NOMO-1 treated with DMSO at 0.1 percent for 48 hours (cell line): ENCODE measurements at regions not wholly inside any gene's neighbourhood (a gene's known extent, or its start where the extent isn't known, plus 50 kb on each side); places are given as distances from the start of the nearest gene placed in this dataset.
"Not testable (repeated sequence)": the region's sequence is repeated elsewhere in the genome, so short reads cannot be mapped to it uniquely, and the experiment has no call there.

Source experiments
- DNase-seq: peaks from one replicate; lab custom pipeline; 2025; ENCODE audit not compliant: unreplicated experiment; lab: John Stamatoyannopoulos, UW

DNA sequence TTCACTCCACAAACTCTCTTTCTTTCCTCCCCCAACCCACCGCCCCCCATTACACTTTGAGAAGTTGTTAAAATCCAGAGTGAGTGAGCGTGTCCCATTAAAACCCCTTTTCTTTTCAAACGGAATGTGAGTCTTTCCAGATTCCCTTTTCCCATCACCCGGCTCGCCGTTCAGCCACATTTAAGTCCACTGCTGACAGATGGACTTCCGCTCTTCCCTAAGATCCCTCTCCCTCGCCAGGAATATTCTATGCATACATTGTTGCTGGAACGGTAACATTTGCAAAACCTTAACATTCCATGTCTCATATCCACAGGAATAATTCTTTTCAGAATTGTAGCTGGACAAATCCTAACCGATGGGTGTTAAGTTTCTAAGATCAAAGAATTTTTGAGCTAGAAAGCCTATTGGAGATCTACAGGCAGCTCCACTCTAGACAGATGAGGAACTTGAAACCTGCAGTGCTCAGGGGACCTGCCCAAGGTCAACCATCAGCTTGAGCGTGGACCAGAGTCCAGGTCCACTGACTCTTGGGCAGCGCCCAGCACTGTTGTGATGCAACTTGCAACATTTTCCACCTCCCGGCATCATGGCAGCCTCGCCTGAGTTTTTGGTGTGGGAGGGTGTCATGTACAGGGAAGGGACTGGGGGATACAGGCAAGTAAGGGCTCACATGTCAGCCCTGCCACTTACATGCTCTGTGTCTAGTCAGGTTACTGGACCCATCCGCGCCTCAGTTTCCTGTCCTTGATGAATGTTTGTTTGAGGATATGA, 500.1 kb downstream of the CCDC171 start:
- no peak for DNase-seq

- no peak for DNase-seq
These were observed 504.7 kb downstream of the CCDC171 start for GRCh38 chr9:16057541-16057940.

GRCh38 chr9:16058131-16058549, 505.3 kb downstream of the CCDC171 start:
- DNase-seq: no peak

- DNase-seq: no peak
These were observed 507.7 kb downstream of the CCDC171 start for GRCh38 chr9:16060436-16061129.

DNA sequence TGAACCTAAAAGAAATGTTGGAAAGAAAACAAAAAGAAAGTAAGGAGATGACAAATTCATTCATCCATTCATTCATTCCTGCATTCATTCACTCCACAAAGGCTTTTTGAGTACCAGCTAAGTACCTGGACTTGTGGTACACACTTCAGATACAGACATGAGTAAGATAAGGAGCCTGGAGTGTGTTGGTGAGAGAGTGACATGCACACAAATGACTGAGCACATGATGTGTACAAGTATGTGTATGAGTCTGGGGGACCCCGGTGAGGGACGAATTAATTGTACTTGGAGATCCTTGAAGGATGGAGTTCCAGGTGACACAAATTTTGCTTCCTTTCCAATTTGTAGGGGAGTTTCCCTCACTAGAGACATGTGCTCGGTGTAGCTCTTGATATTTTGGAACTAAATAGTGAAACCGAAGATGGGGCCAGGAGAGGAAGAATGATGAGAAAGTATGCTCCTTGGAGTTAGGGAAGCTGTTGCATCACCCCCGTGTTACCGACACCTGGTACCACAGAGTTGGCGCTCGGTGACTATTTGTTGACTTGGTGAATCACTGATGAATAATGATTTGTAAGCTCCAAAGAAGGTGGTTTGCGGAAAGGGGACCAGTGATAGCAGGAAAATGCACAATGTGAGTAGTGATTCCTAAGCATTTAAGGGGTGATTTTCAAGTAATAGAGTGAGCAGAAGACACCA, 509.8 kb downstream of the CCDC171 start:
- no peak for DNase-seq

DNA sequence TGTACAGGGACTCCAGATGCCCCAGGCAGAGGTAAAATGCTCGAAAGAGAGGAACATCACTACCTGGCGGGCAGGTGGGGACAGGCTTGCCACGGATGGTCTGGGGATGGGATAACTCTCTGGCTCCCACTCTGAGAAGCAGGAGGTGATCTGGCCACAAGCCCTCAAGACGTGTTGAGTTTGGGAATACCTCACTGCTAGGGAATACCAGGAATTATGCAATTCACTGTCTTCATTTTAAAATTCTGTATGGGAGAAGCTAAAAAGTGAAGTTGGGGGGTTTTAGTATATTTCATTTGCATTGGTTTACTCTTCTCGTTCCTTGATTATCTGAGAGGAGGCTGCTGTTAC, 510.4 kb downstream of the CCDC171 start:
- no peak for DNase-seq

GRCh38 chr9:16064771-16065170, 511.9 kb downstream of the CCDC171 start:
- no peak for DNase-seq

- DNase-seq: not testable (repeated sequence)
These were observed 513.4 kb downstream of the CCDC171 start for GRCh38 chr9:16066201-16066600.

- no peak for DNase-seq
These were observed 515.6 kb downstream of the CCDC171 start for GRCh38 chr9:16068476-16068875.

DNA sequence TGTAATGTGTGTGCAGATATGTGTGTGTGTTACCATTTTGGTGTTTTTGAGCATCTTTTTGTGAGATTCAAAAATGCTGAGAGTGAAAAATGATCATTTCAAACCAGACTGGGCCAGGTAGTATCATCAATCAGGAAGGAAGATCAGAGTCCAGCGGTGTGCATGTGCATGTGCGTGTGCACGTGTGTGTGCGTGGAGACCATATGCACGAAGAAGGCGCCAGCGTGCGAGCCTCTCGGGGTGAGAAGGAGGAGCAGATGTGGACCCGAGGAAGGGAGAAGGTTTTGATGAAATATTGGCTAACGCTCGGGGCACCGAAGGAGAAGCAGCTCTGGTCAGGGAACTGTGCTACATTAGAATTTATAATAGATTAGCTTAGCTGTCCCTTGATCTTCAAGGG, 516.4 kb downstream of the CCDC171 start:
- DNase-seq: no peak

- DNase-seq: no peak
These were observed 517.0 kb downstream of the CCDC171 start for GRCh38 chr9:16069671-16070454.

GRCh38 chr9:16070455-16071145, 517.8 kb downstream of the CCDC171 start:
- DNase-seq: no peak

GRCh38 chr9:16071400-16071799, 518.6 kb downstream of the CCDC171 start:
- DNase-seq: no peak

DNA sequence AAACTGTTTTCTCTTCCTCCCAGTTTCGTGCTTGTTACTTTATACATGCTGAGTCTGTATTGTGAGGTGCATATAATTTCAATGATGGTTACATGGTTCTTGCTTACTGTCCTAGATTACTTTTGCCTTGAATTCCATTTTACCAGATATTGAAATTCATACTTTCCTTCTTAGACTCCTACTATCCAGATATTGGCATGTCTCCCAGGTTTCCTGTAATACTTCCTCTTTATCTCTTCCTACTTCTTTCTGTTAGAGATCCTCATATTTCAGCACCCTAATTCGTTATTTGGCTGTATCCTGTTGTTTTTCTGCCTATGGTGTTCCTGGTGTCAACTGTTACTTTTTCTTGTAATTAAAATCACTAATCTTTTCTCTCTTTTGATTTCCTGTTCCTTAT, 522.1 kb downstream of the CCDC171 start:
- DNase-seq: no peak

- no peak for DNase-seq
These were observed 522.9 kb downstream of the CCDC171 start for GRCh38 chr9:16075696-16076095.

GRCh38 chr9:16076511-16076910, 523.7 kb downstream of the CCDC171 start:
- DNase-seq: no peak

DNA sequence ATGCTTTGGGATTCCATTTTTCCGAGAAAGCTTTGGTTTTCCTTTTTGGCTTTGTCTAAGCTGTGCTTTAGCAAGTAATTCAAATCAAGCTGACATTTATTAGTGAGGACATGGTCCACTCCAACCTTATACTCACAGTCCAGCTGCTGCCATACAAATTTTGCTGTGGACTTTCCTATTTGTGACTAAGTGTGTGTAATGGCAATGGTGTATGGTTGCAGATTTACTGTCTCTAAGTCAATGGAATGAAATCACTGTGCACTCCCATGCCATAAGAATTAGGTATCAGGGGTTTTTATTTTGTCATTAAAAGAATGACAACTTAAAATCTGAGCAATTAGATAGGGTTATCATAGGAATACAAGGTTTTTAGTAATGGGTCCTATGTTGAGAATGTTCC, 530.0 kb downstream of the CCDC171 start:
- no peak for DNase-seq

DNA sequence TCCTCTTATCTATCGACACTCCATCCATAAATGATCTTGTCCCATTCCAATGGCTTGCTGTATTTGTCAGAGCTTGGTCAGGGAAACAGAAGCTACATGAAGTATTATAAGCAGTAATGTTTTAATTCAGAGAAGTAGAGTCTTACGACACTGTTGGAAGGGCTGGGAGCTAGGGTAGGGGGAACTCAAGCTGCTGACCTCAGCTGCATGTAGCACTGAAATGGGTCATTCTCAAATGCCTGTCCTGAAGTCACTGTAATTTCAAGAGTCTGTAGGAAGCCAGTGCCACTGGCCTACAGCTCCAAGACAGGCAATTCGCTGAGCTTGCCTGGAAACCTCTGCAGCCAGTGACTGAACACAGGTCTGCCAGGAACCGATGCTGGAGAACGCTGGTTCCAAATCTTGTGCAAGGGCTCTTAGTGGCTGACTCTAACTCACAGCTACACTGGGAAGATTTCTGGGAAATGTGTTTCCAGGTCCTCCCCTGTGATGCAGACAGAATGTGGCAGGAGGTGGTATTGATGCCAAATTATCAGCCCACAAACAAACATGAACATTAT, 532.4 kb downstream of the CCDC171 start:
- no peak for DNase-seq

DNA sequence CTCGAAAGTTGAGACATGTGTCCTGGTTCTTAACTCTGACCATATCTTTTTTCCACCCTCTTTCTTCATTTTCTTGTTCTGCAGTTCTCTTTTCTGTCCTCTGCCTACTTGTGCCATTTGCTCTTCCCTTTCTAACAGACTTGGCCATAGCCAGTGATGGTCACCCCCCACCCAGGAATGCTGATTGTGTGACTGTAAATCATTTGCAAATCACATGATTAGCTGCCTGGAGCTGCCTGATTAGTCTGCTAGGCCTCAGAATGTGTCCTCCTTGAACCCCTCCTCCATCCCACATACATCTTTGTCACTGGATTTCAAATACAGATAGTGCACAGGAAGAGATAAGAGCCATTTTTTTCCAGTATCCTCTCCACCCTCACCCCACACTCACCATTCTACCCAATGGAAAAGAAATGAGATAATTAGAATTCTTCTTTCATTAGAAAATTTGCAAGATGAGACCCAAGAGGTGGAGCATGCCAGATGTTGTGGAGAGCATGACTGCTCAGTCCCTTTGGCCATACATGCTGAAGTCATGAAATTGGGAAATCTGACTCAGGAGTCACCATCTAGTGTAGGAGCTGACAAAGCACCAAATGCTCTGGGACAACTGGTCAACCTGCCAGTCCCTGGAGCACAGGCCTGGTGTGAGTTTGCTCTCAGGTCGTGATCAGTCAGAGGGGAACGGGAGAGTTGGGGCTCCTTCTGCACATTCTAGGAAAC, 538.2 kb downstream of the CCDC171 start:
- no peak for DNase-seq
